ENCODE measurements at regions not wholly inside any gene's neighbourhood (a gene's known extent, or its start where the extent isn't known, plus 50 kb on each side); places are given as distances from the start of the nearest gene placed in this dataset.

- TF ChIP-seq POLR2AphosphoS5 (IDR thresholded peaks at IDR 0.05) (no peak), CTCF (IDR thresholded peaks at IDR 0.05) (no peak), POLR2A (IDR thresholded peaks at IDR 0.05) (no peak)
- Histone ChIP-seq H3K4me3 (no peak overlapping the region), H3K9me3 (no peaks in the 10 kb centered on the region), H3K27ac (no peak overlapping the region), H3K27me3 (no peaks in the 10 kb centered on the region), H3K36me3 (no peaks in the 10 kb centered on the region), H3K4me1 (no peaks in the 10 kb centered on the region)
- no peak for DNase-seq (ENCODE audit: low spot score in 2 of 2)
- intact Hi-C loops (cut with DNase I; ENCODE audit: low total_unique reads) = no loop called here
Observed at GRCh38 chr2:4679391-4679790, 976.0 kb downstream of the DCDC2C start.

- TF ChIP-seq POLR2A (IDR thresholded peaks at IDR 0.05) (no peak), CTCF (IDR thresholded peaks at IDR 0.05) (no peak), POLR2AphosphoS5 (IDR thresholded peaks at IDR 0.05) (no peak)
- intact Hi-C loops (cut with DNase I; ENCODE audit: low total_unique reads) = no loop called here
- no peaks in the 10 kb centered on the region for H3K27me3 ChIP-seq
Observed at GRCh38 chr2:4684921-4685320, 981.5 kb downstream of the DCDC2C start.

DNA sequence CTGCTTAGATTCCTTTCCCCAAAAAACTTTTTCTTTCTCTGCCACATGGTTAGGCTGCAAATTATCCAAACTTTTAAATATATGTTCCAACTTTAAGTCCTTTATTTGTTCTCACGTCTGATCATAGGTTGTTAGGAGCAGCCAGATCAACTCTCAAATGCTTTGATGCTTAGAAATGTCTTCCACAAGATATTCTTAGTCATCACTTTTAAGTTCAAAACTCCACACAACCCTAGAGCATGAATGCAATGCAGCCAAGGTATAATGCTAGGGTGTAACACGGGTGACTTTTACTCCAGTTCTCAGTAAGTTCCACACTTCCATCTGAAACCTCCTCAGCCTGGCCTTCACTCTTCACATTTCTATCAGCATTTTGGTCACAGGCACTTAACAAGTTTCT lies 987.5 kb downstream of the DCDC2C start:
- Histone ChIP-seq H3K4me1 (no peaks in the 10 kb centered on the region), H3K9me3 (no peaks in the 10 kb centered on the region), H3K27me3 (no peaks in the 10 kb centered on the region), H3K4me3 (no peak overlapping the region), H3K36me3 (no peaks in the 10 kb centered on the region), H3K27ac (no peak overlapping the region)
- TF ChIP-seq POLR2AphosphoS5 (IDR thresholded peaks at IDR 0.05) (no peak), CTCF (IDR thresholded peaks at IDR 0.05) (no peak), POLR2A (IDR thresholded peaks at IDR 0.05) (no peak)
- no peak for DNase-seq (ENCODE audit: low spot score in 2 of 2)
- intact Hi-C loops (cut with DNase I; ENCODE audit: low total_unique reads) = no loop called here

More at GRCh38 chr2:4684921-4685320, 981.5 kb downstream of the DCDC2C start:
- H3K27ac ChIP-seq = no peak overlapping the region
- H3K9me3 ChIP-seq = no peaks in the 10 kb centered on the region
- H3K4me1 ChIP-seq = no peaks in the 10 kb centered on the region
- DNase-seq (ENCODE audit: low spot score in 2 of 2) = no peak
- H3K4me3 ChIP-seq = no peak overlapping the region
- H3K36me3 ChIP-seq = no peaks in the 10 kb centered on the region

GRCh38 chr2:4693266-4693665 lies 989.9 kb downstream of the DCDC2C start:
- DNase-seq (ENCODE audit: low spot score in 2 of 2) = no peak
- Histone ChIP-seq H3K36me3 (no peaks in the 10 kb centered on the region), H3K27ac (no peak overlapping the region), H3K4me3 (no peak overlapping the region), H3K4me1 (no peaks in the 10 kb centered on the region), H3K9me3 (no peaks in the 10 kb centered on the region), H3K27me3 (no peaks in the 10 kb centered on the region)
- intact Hi-C loops (cut with DNase I; ENCODE audit: low total_unique reads) = no loop called here
- TF ChIP-seq POLR2A (IDR thresholded peaks at IDR 0.05) (no peak), POLR2AphosphoS5 (IDR thresholded peaks at IDR 0.05) (no peak), CTCF (IDR thresholded peaks at IDR 0.05) (no peak)

GRCh38 chr2:4695281-4695861 lies 992.0 kb downstream of the DCDC2C start:
- Histone ChIP-seq H3K4me1 (no peaks in the 10 kb centered on the region), H3K36me3 (no peaks in the 10 kb centered on the region), H3K4me3 (no peak overlapping the region), H3K27me3 (no peaks in the 10 kb centered on the region), H3K27ac (no peak overlapping the region), H3K9me3 (no peaks in the 10 kb centered on the region)
- TF ChIP-seq POLR2A (IDR thresholded peaks at IDR 0.05) (no peak), POLR2AphosphoS5 (IDR thresholded peaks at IDR 0.05) (no peak), CTCF (IDR thresholded peaks at IDR 0.05) (no peak)
- no peak for DNase-seq (ENCODE audit: low spot score in 2 of 2)
- intact Hi-C loops (cut with DNase I; ENCODE audit: low total_unique reads) = no loop called here

All from breast epithelium (tissue), 4 donors.